CD14-positive monocyte (primary cell): ENCODE measurements at regions not wholly inside any gene's neighbourhood (a gene's known extent, or its start where the extent isn't known, plus 50 kb on each side); places are given as distances from the start of the nearest gene placed in this dataset.

ENCODE experiments used
- DNase-seq, 3 donors: peaks; one replicate each; pipeline ENCODE4 v3.0.0-alpha.2; 2011 to 2022
- H2AFZ ChIP-seq: 2 replicates; pipeline ENCODE4 v1.6.0; 2012; ENCODE audit warnings: mild to moderate bottlenecking, low read depth, low read length, inconsistent platforms; ENCODE audit not compliant: insufficient read depth, poor library complexity, severe bottlenecking
- H3K27ac ChIP-seq, 2 donors: 1 replicate in 1 of 2; 2 replicates in 1 of 2; pipeline ENCODE4 v1.5.1; 2012 to 2013; ENCODE audit warnings: low read length in 2 of 2, control low read depth in 1 of 2, inconsistent platforms in 1 of 2, low read depth in 1 of 2, mild to moderate bottlenecking in 1 of 2
- H3K27me3 ChIP-seq, 2 donors: one replicate each; pipeline versions ENCODE4 v1.6.0 to v1.6.1; 2011 to 2013; ENCODE audit warnings: low read length in 2 of 2; ENCODE audit not compliant: control insufficient read depth in 2 of 2, insufficient read depth in 2 of 2
- H3K36me3 ChIP-seq, 2 donors: replicated peaks in 1 of 2; 1 replicate in 1 of 2; 2 replicates in 1 of 2; pipeline versions ENCODE4 v1.5.1 to v1.6.1; 2012 to 2013; ENCODE audit warnings: low read length in 2 of 2, control low read depth in 1 of 2, inconsistent platforms in 1 of 2, mild to moderate bottlenecking in 1 of 2; ENCODE audit not compliant: insufficient read depth in 2 of 2, control insufficient read depth in 1 of 2
- H3K4me1 ChIP-seq, 2 donors: 1 replicate in 1 of 2; 2 replicates in 1 of 2; pipeline versions ENCODE4 v1.5.1 to v1.6.1; 2012 to 2013; ENCODE audit warnings: low read length in 2 of 2, control low read depth in 1 of 2, inconsistent platforms in 1 of 2, mild to moderate bottlenecking in 1 of 2, moderate library complexity in 1 of 2; ENCODE audit not compliant: insufficient read depth in 2 of 2, control insufficient read depth in 1 of 2
- H3K4me2 ChIP-seq: replicated peaks from 2 replicates; pipeline ENCODE3; 2012; ENCODE audit warnings: low read length, moderate library complexity, mild to moderate bottlenecking; ENCODE audit not compliant: poor library complexity, severe bottlenecking; ENCODE audit errors: extremely low read depth
- H3K4me3 ChIP-seq, 3 experiments: fragments of 200-600 bp in 1 of 3; sonication (generic) in 1 of 3; replicated peaks in 1 of 3; 1 replicate in 2 of 3; 2 replicates in 1 of 3; pipeline ENCODE4 v1.5.1; 2011 to 2013; ENCODE audit warnings: low read length in 3 of 3, mild to moderate bottlenecking in 3 of 3, control low read depth in 2 of 3, low read depth in 2 of 3, inconsistent platforms in 1 of 3, moderate library complexity in 1 of 3
- H3K79me2 ChIP-seq: 2 replicates; pipeline ENCODE4 v1.6.0; 2012; ENCODE audit warnings: mild to moderate bottlenecking, control low read depth, inconsistent platforms, low read length, moderate library complexity; ENCODE audit not compliant: insufficient read depth
- H3K9ac ChIP-seq: 2 replicates; pipeline ENCODE4 v1.6.0; 2017; ENCODE audit warnings: low read length, mild to moderate bottlenecking; ENCODE audit not compliant: insufficient read depth, poor library complexity, severe bottlenecking
- H3K9me3 ChIP-seq, 2 donors: replicated peaks in 1 of 2; 1 replicate in 1 of 2; 2 replicates in 1 of 2; pipeline versions ENCODE4 v1.5.1 to v1.6.1; 2012 to 2013; ENCODE audit warnings: low read length in 2 of 2, control low read depth in 1 of 2; ENCODE audit not compliant: control insufficient read depth in 1 of 2, insufficient read depth in 1 of 2
- H4K20me1 ChIP-seq: 2 replicates; pipeline ENCODE4 v1.6.0; 2012; ENCODE audit warnings: mild to moderate bottlenecking, low read length, control low read depth, moderate library complexity; ENCODE audit not compliant: insufficient read depth
- H3K27ac Mint-ChIP-seq, 7 donors: one replicate each; pipeline ENCODE4 v1.8.0; 2020; ENCODE audit warnings: mild to moderate bottlenecking in 7 of 7, mixed read lengths in 7 of 7, moderate library complexity in 6 of 7, inconsistent platforms in 2 of 7
- H3K27me3 Mint-ChIP-seq, 3 donors: one replicate each; pipeline ENCODE4 v1.8.0; 2021 to 2022; ENCODE audit warnings: low read depth in 3 of 3, mild to moderate bottlenecking in 3 of 3, mixed read lengths in 3 of 3, moderate library complexity in 3 of 3, inconsistent platforms in 1 of 3
- H3K36me3 Mint-ChIP-seq, 2 donors: one replicate each; pipeline ENCODE4 v1.8.0; 2020; ENCODE audit warnings: mixed read lengths in 2 of 2, inconsistent platforms in 1 of 2, mild to moderate bottlenecking in 1 of 2
- H3K4me1 Mint-ChIP-seq: one replicate; pipeline ENCODE4 v1.8.0; 2020; ENCODE audit warnings: mild to moderate bottlenecking, mixed read lengths
- H3K4me3 Mint-ChIP-seq, 2 donors: one replicate each; pipeline ENCODE4 v1.8.0; 2020; ENCODE audit warnings: mild to moderate bottlenecking in 2 of 2, mixed read lengths in 2 of 2, moderate library complexity in 1 of 2
- H3K9me3 Mint-ChIP-seq, 7 donors: one replicate each; pipeline ENCODE4 v1.8.0; 2020 to 2022; ENCODE audit warnings: mixed read lengths in 7 of 7, mild to moderate bottlenecking in 6 of 7, moderate library complexity in 6 of 7, inconsistent platforms in 2 of 7
- CTCF ChIP-seq: fragments of 200-600 bp; IDR thresholded peaks from one replicate; pipeline ENCODE4 v1.8.0; 2022; ENCODE audit warnings: antibody characterized with exemption, mild to moderate bottlenecking
- WGBS: methylation state at CpG from one replicate; pipeline ENCODE4 v1.1.5; 2013; ENCODE audit warnings: missing lambda C conversion rate; ENCODE audit not compliant: insufficient coverage; 5-methylcytosine and 5-hydroxymethylcytosine counted together
- intact Hi-C, 2 donors: fragments of 100-400 bp; cut with micrococcal nuclease; formaldehyde crosslinking; loops; one replicate each; pipeline versions ENCODE4 v1.15.0 to v1.15.1; 2023

- Histone ChIP-seq H4K20me1 (no peaks in the 10 kb centered on the region), H3K4me3 (no peak overlapping the region), H3K4me1 (no peaks in the 10 kb centered on the region), H3K9me3 (no peaks in the 10 kb centered on the region), H3K27me3 (no peaks in the 10 kb centered on the region), H3K36me3 (no peaks in the 10 kb centered on the region), H3K27ac (no peak overlapping the region), H3K79me2 (no peaks in the 10 kb centered on the region), H3K9ac (no peak overlapping the region), H2AFZ (no peak overlapping the region), H3K4me2 (no peak overlapping the region)
- no peak for TF ChIP-seq CTCF
- WGBS = 100% methylated on average over 1 of the region's 3 CpGs
- Mint-ChIP-seq H3K4me3 (no peak overlapping the region), H3K4me1 (no peaks in the 10 kb centered on the region), H3K27me3 (peaks cover 0 to 1% (median 0%) of the 10 kb centered on the region in 3 donors), H3K27ac (no peak overlapping the region), H3K9me3 (no peaks in the 10 kb centered on the region), H3K36me3 (no peaks in the 10 kb centered on the region)
- no peak for DNase-seq
- intact Hi-C loops = no loop called here
Measured at GRCh38 chr3:147189016-147189415, 217.3 kb downstream of the ZIC4 start.

- H3K9ac ChIP-seq = no peak overlapping the region
- no peaks in the 10 kb centered on the region for H3K9me3 ChIP-seq
- peaks cover 0 to 1% (median 0%) of the 10 kb centered on the region in 3 donors for H3K27me3 Mint-ChIP-seq
- intact Hi-C loops = no loop called here
- H3K27ac Mint-ChIP-seq = no peak overlapping the region
- no peak overlapping the region for H3K4me3 ChIP-seq
- no peaks in the 10 kb centered on the region for H3K36me3 ChIP-seq
- H3K27me3 ChIP-seq = no peaks in the 10 kb centered on the region
- no peak overlapping the region for H3K27ac ChIP-seq
- TF ChIP-seq CTCF = no peak
- no peaks in the 10 kb centered on the region for H3K4me1 Mint-ChIP-seq
- H3K4me3 Mint-ChIP-seq = no peak overlapping the region
- H2AFZ ChIP-seq = no peak overlapping the region
- no peaks in the 10 kb centered on the region for H3K4me1 ChIP-seq
- WGBS = 93% methylated on average over 1 of the region's 3 CpGs
- no peaks in the 10 kb centered on the region for H3K9me3 Mint-ChIP-seq
- H4K20me1 ChIP-seq = no peaks in the 10 kb centered on the region
- no peak overlapping the region for H3K4me2 ChIP-seq
- no peaks in the 10 kb centered on the region for H3K36me3 Mint-ChIP-seq
- H3K79me2 ChIP-seq = no peaks in the 10 kb centered on the region
- DNase-seq = no peak
Measured at GRCh38 chr3:147187687-147188086, 218.7 kb downstream of the ZIC4 start.
